Endodermal cell (in vitro differentiated cells): ENCODE measurements at regions not wholly inside any gene's neighbourhood (a gene's known extent, or its start where the extent isn't known, plus 50 kb on each side); places are given as distances from the start of the nearest gene placed in this dataset.

Source experiments
- DNase-seq: peaks from one replicate; pipeline ENCODE4 v3.0.0-alpha.2; 2017
- H3K27ac ChIP-seq: 2 replicates; pipeline ENCODE4 v1.5.1; 2013; ENCODE audit warnings: mild to moderate bottlenecking, low read depth, low read length, moderate library complexity
- H3K27me3 ChIP-seq: 2 replicates; pipeline ENCODE4 v1.6.1; 2013; ENCODE audit warnings: mild to moderate bottlenecking, low read length, moderate library complexity; ENCODE audit not compliant: insufficient read depth, control insufficient read depth, poor library complexity, severe bottlenecking
- H3K36me3 ChIP-seq: 2 replicates; pipeline ENCODE4 v1.7.0; 2013; ENCODE audit warnings: mild to moderate bottlenecking, low read length, moderate library complexity; ENCODE audit not compliant: control insufficient read depth, insufficient read depth
- H3K4me1 ChIP-seq: one replicate; pipeline ENCODE4 v1.7.0; 2013; ENCODE audit warnings: low read length; ENCODE audit not compliant: control insufficient read depth, insufficient read depth
- H3K4me3 ChIP-seq: 2 replicates; pipeline ENCODE4 v1.5.1; 2013; ENCODE audit warnings: mild to moderate bottlenecking, low read length, moderate library complexity
- H3K9ac ChIP-seq: 2 replicates; pipeline ENCODE4 v1.6.1; 2013; ENCODE audit warnings: mild to moderate bottlenecking, low read length, moderate library complexity; ENCODE audit not compliant: poor library complexity, severe bottlenecking; ENCODE audit errors: extremely low read depth
- H3K9me3 ChIP-seq: 2 replicates; pipeline ENCODE4 v1.6.1; 2013; ENCODE audit warnings: mild to moderate bottlenecking, low read length, moderate library complexity; ENCODE audit not compliant: control insufficient read depth
- H3K27ac Mint-ChIP-seq: 2 replicates; pipeline ENCODE4 v1.8.0; 2020; ENCODE audit warnings: mixed read lengths
- H3K27me3 Mint-ChIP-seq: 2 replicates; pipeline ENCODE4 v1.8.0; 2021; ENCODE audit warnings: mild to moderate bottlenecking, mixed read lengths; ENCODE audit not compliant: insufficient read depth
- H3K36me3 Mint-ChIP-seq: 2 replicates; pipeline ENCODE4 v1.8.0; 2020; ENCODE audit warnings: low read depth, mixed read lengths
- H3K4me1 Mint-ChIP-seq: 2 replicates; pipeline ENCODE4 v1.8.0; 2020; ENCODE audit warnings: mixed read lengths
- H3K4me3 Mint-ChIP-seq: 2 replicates; pipeline ENCODE4 v1.8.0; 2020; ENCODE audit warnings: mild to moderate bottlenecking, moderate library complexity, mixed read lengths
- H3K9me3 Mint-ChIP-seq: 2 replicates; pipeline ENCODE4 v1.8.0; 2020; ENCODE audit warnings: mild to moderate bottlenecking, mixed read lengths
- WGBS, 2 experiments: methylation state at CpG; one replicate each; pipeline versions ENCODE4 v1.1.5 to v1.1.7; 2013; ENCODE audit warnings: missing lambda C conversion rate in 2 of 2, mixed read lengths in 1 of 2; ENCODE audit not compliant: insufficient coverage in 1 of 2, insufficient read length in 1 of 2; 5-methylcytosine and 5-hydroxymethylcytosine counted together
- TF ChIP-seq, protein P1 (sequence below): fragments of 200-600 bp; sonication (generic); conservative IDR thresholded peaks from 2 replicates; pipeline ENCODE4 v1.5.0; 2021; ENCODE audit warnings: antibody characterized with exemption, mild to moderate bottlenecking

- Histone ChIP-seq H3K27me3 (peaks cover 43% of the 10 kb centered on the region), H3K4me3 (no peak overlapping the region), H3K36me3 (no peaks in the 10 kb centered on the region), H3K9me3 (peaks cover 4% of the 10 kb centered on the region), H3K27ac (no peak overlapping the region), H3K9ac (no peak overlapping the region), H3K4me1 (no peaks in the 10 kb centered on the region)
- TF ChIP-seq, protein P1, sequence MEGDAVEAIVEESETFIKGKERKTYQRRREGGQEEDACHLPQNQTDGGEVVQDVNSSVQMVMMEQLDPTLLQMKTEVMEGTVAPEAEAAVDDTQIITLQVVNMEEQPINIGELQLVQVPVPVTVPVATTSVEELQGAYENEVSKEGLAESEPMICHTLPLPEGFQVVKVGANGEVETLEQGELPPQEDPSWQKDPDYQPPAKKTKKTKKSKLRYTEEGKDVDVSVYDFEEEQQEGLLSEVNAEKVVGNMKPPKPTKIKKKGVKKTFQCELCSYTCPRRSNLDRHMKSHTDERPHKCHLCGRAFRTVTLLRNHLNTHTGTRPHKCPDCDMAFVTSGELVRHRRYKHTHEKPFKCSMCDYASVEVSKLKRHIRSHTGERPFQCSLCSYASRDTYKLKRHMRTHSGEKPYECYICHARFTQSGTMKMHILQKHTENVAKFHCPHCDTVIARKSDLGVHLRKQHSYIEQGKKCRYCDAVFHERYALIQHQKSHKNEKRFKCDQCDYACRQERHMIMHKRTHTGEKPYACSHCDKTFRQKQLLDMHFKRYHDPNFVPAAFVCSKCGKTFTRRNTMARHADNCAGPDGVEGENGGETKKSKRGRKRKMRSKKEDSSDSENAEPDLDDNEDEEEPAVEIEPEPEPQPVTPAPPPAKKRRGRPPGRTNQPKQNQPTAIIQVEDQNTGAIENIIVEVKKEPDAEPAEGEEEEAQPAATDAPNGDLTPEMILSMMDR, result no peak
- H3K4me1 Mint-ChIP-seq, result no peaks in the 10 kb centered on the region
- H3K36me3 Mint-ChIP-seq, result no peaks in the 10 kb centered on the region
- 100% methylated on average over 2 of the region's 2 CpGs; no CpG with 5 or more reads in 1 of the 2 experiments for WGBS, 2 experiments
- DNase-seq, result no peak
- H3K9me3 Mint-ChIP-seq, result peaks cover 9% of the 10 kb centered on the region
- peaks cover 25% of the 10 kb centered on the region for H3K27me3 Mint-ChIP-seq
- H3K27ac Mint-ChIP-seq, result no peak overlapping the region
- H3K4me3 Mint-ChIP-seq, result no peak overlapping the region
Observed at GRCh38 chr1:214178102-214178501, 102.9 kb upstream of the SMYD2 start.

GRCh38 chr1:214184992-214185391, 96.0 kb upstream of the SMYD2 start:
- Mint-ChIP-seq H3K27ac (no peak overlapping the region), H3K27me3 (peaks cover 50% of the 10 kb centered on the region), H3K9me3 (peaks cover 13% of the 10 kb centered on the region), H3K4me3 (no peak overlapping the region), H3K4me1 (peaks cover 24% of the 10 kb centered on the region), H3K36me3 (no peaks in the 10 kb centered on the region)
- Histone ChIP-seq H3K27ac (no peak overlapping the region), H3K4me3 (no peak overlapping the region), H3K9me3 (peaks cover 11% of the 10 kb centered on the region), H3K9ac (no peak overlapping the region), H3K4me1 (peaks cover 4% of the 10 kb centered on the region), H3K27me3 (peaks cover 50% of the 10 kb centered on the region), H3K36me3 (no peaks in the 10 kb centered on the region)
- DNase-seq, result no peak
- WGBS, 2 experiments, result 17 to 85% methylated on average over 1 to 2 of the region's 2 CpGs
- TF ChIP-seq, protein P1, result no peak

DNA sequence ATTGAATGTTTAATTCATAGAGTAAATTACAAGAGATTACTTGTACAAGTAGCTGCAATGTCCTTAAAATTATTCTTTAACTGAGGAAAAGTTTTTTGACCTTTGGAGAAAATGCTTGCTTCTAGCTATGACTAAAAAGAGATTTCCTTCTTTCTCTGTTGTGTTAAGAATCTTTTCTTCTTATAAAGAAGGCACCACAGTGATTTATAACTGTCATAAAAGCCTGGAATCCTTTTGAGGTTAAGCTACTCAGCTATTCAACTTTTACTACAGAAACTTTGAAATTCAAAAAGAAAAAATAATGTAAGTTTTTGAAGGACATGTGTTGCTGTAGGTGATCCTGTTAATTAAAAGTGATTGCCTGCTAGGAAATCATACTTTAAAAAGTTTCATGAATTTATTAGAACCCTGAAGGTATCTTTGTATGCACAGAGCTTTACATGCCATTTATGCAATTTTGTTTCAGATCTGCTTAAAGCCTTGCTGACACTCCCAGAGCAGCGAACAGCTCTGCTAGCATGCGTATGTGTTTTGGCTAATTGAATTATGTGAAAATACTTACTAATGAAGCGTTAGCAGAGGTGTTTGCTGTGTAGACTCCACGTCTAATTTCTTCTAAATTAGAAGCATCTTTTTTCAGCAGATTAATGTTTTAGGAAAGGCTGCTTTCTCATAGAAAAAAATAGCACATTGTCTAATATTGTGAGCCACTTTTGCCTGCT, 94.7 kb upstream of the SMYD2 start:
- Mint-ChIP-seq H3K27ac (no peak overlapping the region), H3K36me3 (no peaks in the 10 kb centered on the region), H3K27me3 (peaks cover 54% of the 10 kb centered on the region), H3K4me1 (peaks cover 24% of the 10 kb centered on the region), H3K4me3 (no peak overlapping the region), H3K9me3 (peaks cover 13% of the 10 kb centered on the region)
- no peak overlapping the region for H3K27ac ChIP-seq
- H3K4me3 ChIP-seq, result no peak overlapping the region
- H3K4me1 ChIP-seq, result peaks cover 4% of the 10 kb centered on the region
- DNase-seq, result no peak
- peaks cover 58% of the 10 kb centered on the region for H3K27me3 ChIP-seq
- 32 to 60% methylated on average over 2 to 4 of the region's 4 CpGs for WGBS, 2 experiments
- peaks cover 11% of the 10 kb centered on the region for H3K9me3 ChIP-seq
- no peak overlapping the region for H3K9ac ChIP-seq
- H3K36me3 ChIP-seq, result no peaks in the 10 kb centered on the region
- TF ChIP-seq, protein P1, result no peak
